Erythroblast (primary cell): ENCODE measurements at regions not wholly inside any gene's neighbourhood (a gene's known extent, or its start where the extent isn't known, plus 50 kb on each side); places are given as distances from the start of the nearest gene placed in this dataset.
"Not testable (repeated sequence)": the region's sequence is repeated elsewhere in the genome, so short reads cannot be mapped to it uniquely, and the experiment has no call there.

ENCODE experiments used
- DNase-seq, 2 experiments: peaks; one replicate each; lab custom pipeline; 2025; lab: John Stamatoyannopoulos, UW
- GATA1 ChIP-seq: IDR thresholded peaks from 2 replicates; pipeline ENCODE4 v1.6.1; 2011; ENCODE audit warnings: low read depth, mild to moderate bottlenecking, control low read depth, low read length, moderate library complexity
- POLR2A ChIP-seq: IDR thresholded peaks from 2 replicates; pipeline ENCODE4 v1.6.1; 2011; ENCODE audit warnings: mild to moderate bottlenecking, low read length

DNA sequence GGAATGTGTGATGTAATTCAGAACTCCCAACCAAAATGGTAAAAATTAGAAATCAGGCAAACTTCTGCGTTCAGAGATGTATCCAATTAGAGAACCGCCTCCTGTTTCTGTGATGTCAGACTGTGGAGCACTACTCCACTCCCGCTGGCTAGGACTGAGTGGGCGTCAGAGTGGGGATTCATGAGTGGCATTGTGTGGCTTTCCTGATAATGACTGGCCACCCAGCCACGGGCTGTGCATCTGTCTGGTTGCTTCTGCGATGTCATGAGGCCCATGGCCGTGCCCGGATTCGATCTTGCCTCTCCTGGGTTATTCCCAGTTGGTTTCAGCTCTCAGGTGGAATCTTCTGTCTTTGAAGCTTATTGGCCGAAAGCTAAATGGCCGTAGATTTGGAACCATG is 87.1 kb upstream of the KCNA1 start:
- TF ChIP-seq POLR2A (no peak), GATA1 (no peak)
- no peak for DNase-seq

DNA sequence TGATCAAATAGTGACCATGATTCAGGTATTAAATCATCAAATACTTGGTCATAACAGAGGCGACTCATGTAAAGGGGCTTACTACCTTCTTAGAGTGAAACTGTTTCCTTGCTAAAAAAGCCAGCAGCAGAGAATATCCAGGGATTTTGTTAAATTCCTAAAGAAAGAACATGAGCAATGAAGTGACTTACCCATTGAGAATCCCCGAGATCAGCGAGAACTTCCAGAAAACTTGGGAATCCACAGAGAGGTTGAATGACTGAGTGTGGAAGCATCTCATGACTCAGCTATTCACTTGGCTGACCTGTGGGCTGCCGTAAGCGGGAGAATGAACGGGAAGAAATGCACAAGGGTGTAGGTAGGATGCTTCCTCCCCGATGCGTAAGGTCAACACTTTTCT is 85.3 kb upstream of the KCNA1 start:
- TF ChIP-seq POLR2A (no peak), GATA1 (no peak)
- no peak for DNase-seq

DNA sequence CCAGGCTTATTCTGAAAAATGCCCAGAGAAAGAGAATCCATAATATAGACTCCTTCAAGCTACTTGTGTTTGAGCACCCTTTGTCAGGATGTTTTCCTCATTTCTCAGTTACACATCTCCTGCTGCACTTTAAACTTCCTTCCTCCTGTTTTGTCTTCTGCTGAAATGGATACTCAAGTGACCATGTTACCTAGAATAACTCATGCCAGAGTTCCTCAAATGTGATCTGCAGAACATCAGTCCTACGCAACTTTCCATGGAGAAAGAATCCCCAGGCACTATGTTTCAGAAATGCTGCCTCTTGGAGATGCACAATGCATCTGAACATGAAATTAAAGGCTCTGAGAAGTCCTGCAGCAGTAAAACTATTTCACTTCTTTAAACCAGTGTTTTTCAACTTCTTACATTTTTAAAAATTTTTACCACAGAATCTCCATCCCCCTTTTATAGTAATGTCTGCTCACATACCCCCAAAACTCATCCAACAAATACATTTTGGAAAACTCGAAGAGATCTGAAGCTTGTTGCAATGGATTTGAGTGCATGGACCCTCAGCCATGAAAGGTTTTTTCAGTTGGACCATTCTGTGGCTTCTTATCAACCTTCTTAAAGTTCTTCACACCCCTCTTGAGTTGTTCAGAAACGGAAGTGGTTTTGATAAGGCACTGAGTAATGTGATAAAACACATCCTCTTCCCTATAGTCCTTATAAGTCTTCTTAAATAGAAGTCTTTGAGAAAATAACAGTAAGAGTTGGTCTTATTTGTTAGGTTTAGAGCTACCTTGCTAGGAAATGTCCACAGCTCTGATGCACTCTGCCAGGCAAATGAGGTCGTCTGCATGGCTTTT is 84.5 kb upstream of the KCNA1 start:
- TF ChIP-seq GATA1 (no peak), POLR2A (no peak)
- no peak for DNase-seq

DNA sequence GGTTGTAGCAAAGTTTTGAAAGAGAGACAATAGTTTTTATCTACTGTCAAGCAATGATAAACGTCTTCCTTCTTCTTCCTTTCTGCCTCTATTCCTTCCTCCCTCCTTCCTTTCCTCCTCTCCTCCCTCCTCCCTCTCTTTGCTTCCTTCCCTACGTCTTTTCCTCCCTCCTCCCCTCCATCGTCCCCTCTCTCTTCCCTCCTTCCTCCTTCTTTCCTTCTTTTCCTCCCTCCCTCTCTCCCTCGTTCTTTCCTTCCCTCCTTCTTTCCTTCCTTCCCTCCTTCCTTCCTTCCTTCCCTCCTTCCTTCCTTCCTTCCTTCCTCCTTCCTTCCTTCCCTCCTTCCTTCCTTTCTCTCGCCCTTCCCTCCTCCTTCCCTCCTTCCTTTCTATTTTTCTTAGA is 82.8 kb upstream of the KCNA1 start:
- no peak for DNase-seq
- TF ChIP-seq GATA1: no peak
- no peak for TF ChIP-seq POLR2A

DNA sequence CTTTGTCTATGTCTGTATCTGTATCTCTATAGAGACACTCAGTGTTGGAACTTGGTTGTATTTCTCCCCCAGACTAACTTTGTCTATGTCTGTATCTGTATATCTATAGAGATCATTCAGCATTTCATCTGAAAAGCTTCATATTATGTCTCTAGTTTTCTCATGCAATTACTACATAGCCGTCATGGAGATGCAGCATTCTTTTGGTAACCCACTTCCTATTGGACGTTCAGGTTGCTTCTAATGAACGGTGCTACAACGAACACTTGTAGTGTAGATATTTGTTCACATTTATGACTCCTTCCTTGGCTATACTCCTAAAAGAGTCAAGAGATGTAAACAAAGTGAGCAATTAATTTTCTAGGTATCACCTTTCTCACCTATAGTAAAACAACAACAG is 81.5 kb upstream of the KCNA1 start:
- DNase-seq: no peak
- TF ChIP-seq POLR2A (no peak), GATA1 (no peak)

DNA sequence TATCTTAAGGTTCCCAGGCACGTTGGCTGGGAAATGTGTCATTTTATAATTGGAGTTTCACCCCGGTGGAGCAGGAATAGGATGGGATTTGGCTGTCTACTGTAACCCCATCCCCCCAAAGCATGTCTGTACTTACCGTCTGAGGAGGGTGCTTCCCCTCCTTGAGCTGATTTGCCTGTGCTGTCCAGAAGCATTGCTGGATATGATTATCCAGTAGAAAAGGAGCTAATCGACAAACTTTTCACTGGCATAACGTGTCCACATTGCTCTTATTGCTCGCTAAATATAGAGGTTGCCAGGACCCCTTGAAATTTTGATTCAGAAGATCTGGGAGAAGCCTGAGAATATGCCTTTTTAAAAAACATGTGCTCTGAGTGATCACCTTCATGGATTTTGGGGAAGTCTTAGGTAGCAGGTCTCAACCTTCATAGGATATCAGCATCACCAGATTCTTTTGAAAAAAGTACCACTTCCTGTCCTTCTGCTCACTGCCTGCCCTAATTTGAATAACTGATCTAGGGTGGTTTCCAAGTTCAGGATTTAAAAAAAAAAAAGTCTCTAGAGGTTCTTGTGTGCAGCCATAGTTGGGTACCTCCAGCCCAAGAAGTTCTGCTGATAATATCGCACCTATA is 80.4 kb upstream of the KCNA1 start:
- TF ChIP-seq POLR2A (no peak), GATA1 (no peak)
- DNase-seq: no peak

DNA sequence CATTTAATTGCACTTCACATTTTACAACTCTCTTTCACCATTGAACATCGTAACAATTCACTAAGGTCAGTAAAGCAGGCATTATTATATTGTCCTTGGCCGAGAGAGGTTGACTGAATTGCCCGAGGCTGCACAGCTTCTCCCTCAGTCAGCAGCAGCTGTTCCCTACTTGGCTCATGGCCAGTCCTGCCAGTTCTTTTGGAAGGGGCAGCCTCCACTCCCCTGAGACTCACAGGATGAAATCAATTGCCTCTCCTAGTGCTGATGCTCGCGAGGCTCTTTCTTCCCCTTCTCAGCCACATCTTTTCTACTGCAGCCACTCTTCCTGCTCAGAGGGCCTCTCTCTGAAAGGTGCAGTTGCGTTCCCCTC is 79.9 kb upstream of the KCNA1 start:
- TF ChIP-seq POLR2A: no peak
- no peak for TF ChIP-seq GATA1
- DNase-seq: no peak

DNA sequence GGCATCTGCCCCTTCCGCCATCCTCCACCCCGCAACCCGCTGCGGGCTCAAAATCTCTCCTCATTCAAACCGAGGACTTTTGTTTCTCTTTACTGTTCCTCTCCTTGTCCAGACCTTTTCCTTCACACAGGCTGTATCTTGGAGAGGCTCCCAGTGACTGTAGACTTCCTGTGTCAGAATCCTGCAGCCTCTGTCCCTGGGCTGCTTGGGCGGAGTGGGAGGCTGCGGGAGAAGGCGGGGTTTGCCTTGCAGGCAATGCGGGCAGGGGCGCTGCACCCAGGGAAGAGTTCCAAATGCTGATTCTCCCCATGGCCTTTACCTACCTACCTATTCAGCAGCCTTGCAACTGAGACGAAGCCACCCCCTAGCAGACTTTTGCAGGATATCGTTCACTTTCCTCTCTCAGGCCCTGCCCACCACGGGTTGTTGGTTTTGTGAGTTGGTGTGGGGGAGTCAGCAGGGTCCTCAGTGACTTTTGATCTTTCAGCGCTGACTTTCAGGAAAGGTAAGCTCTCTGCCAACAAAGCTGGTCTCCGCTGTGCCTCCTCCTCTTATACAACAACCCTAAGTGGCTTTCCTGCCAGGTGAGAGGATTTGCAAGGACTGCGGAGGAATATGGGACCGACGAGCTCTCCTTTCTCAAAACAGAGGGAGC is 79.0 kb upstream of the KCNA1 start:
- TF ChIP-seq GATA1 (no peak), POLR2A (no peak)
- DNase-seq: no peak

DNA sequence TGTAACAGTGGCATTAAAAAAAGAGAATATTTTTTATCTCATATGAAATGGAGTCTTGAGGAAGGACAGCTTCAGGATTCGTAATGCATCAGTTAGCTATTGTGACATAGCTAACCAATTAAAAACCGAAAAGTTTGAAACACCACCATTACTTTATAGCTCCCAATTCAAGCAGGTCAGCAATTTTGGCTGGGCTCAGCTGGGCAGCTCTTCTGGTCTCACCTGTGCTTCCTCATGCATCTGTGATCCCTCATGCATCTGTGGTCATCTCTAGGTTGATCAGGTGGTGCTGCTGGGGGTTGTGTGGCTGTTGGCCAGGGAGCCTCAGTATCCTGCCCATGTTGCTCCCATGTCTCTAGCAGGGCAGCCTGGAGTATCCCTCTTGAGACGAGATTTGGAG is 76.7 kb upstream of the KCNA1 start:
- no peak for TF ChIP-seq GATA1
- no peak for TF ChIP-seq POLR2A
- no peak for DNase-seq

DNA sequence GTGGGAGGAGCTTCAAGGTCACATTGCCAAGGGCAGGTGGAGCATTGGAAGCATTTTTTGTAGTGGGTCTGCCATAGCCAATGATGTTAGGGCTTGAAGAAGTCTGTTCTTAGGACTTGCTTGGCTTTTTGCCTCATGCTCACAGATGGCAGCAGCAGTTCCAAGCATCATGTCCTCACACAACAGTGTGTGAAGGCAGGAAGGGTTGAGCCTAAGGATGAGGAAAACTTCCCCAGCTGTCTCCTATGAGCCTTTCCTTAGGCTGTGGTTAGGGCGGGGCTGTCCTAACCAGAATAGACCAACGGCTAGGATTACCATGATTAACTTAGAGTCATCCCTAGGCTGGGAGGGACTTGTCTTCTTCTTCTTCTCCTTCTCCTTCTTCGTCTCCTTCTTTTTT is 76.2 kb upstream of the KCNA1 start:
- TF ChIP-seq POLR2A (no peak), GATA1 (no peak)
- DNase-seq: no peak

DNA sequence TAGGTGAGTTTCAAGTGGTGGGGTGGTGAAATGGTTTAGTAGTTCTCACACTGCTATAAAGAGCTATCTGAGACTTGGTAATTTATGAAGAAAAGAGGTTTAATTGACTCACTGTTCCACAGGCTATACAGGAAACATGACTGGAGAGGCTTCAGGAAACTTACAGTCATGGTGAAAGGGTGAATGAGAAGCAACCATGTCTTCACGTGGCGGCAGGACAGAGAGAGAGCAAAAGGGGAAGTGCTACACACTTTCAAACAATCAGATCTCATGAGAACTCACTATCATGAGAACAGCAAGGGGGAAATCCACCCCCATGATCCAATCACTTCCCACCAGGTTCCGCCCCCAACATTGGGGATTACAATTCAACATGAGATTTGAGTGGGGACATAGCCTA is 67.3 kb upstream of the KCNA1 start:
- DNase-seq: not testable (repeated sequence)

DNA sequence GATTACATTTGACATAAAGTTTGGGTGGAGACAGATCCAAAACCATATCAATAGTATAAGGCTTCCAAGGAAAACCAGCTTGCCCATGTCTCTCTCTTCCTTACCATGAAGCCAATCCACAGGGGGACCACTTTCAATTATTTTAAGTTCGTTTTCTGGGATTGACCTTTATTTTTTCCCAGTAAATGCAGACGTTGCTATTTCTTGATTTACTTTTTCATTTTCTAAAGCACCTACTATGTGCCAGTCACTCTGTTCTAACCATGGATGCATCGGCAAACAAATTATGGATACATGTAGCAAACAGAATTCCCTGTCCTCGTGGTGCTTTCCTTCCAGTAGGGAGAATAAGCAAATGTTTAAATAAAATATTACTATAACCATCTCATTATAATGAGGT is 65.8 kb upstream of the KCNA1 start:
- TF ChIP-seq GATA1: no peak
- no peak for TF ChIP-seq POLR2A
- no peak for DNase-seq

DNA sequence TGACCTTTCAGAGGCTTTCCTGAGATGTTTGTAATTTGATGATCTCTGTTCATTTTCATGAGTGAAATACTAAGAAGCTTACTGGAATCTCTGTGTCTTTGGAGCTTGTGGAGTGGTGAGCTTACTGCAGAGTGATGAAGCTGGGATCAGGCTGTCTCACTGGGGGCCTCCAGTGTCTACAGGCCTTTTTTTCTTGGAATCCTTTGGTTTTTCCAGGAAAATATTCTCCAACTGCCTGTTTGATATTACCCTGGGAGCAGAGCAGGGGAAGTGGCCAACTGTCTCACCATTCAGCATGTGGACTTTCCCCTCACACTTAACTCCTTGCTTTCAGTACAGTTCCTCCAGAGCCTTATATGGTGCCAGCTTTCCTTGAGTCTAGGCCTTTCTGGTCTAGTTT is 62.0 kb upstream of the KCNA1 start:
- no peak for DNase-seq
- no peak for TF ChIP-seq GATA1

DNA sequence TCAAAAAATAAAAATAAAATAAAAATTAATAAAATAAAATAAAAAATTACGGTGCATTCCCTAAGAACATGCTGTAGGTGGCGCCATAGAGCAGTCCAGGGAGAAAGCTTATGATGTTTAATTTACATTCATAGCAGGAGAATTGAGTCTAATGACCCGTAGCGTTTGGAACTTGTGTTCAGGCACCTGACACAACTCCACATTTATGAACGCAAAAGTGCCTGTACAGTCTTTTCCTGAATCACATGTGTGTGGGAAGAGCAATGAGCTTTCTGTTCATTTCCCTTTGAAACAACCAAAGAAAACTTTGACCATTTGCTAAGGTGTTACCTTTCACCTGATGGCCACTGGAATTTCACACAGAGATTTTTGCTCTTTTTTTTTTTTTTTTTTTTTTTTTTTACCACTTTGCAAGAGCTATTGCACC is 60.6 kb upstream of the KCNA1 start:
- DNase-seq: peak in 1 of 2 experiments; percentile 32
- TF ChIP-seq GATA1 (no peak), POLR2A (no peak)
